HepG2 (cell line): ENCODE measurements at regions not wholly inside any gene's neighbourhood (a gene's known extent, or its start where the extent isn't known, plus 50 kb on each side); places are given as distances from the start of the nearest gene placed in this dataset.

ENCODE experiments used
- CBX1 ChIP-seq: IDR thresholded peaks from one replicate; pipeline ENCODE4 v1.6.1; 2016; ENCODE audit warnings: antibody characterized with exemption, low read depth
- ETV6 ChIP-seq: sonication (generic); formaldehyde crosslinking; conservative IDR thresholded peaks from 2 replicates; pipeline ENCODE4 v1.4.0; 2020; ENCODE audit warnings: missing genetic modification reagents
- EZH2 ChIP-seq: conservative IDR thresholded peaks from 2 replicates; pipeline ENCODE4 v1.6.1; 2012; ENCODE audit warnings: mild to moderate bottlenecking, low read depth, low read length, moderate library complexity
- GABPA ChIP-seq, 2 experiments: IDR thresholded peaks; 2 replicates each; pipeline ENCODE4 v1.6.1; 2011 to 2016; ENCODE audit warnings: low read depth in 2 of 2, low read length in 1 of 2, missing biosample characterization in 1 of 2, missing genetic modification characterization in 1 of 2
- PCBP2 ChIP-seq: fragments of 200-400 bp; formaldehyde crosslinking; optimal IDR thresholded peaks from 2 replicates; pipeline ENCODE3; 2018; ENCODE audit warnings: low read length, low read depth; ENCODE audit not compliant: poor library complexity, severe bottlenecking
- POLR2A ChIP-seq, 2 experiments: IDR thresholded peaks; 2 replicates each; pipeline ENCODE4 v1.6.1; 2011; ENCODE audit warnings: low read depth in 2 of 2, low read length in 2 of 2, mild to moderate bottlenecking in 1 of 2, moderate library complexity in 1 of 2; ENCODE audit not compliant: insufficient read depth in 1 of 2
- POLR2AphosphoS5 ChIP-seq: IDR thresholded peaks from 2 replicates; pipeline ENCODE4 v1.6.1; 2012; ENCODE audit warnings: low read depth, low read length
- SMC3 ChIP-seq: IDR thresholded peaks from 2 replicates; pipeline ENCODE4 v1.6.1; 2011; ENCODE audit warnings: low read length, improper control_type of control experiment
- SP1 ChIP-seq, 2 experiments: fragments of 450-650 bp in 1 of 2; sonication (generic) in 1 of 2; formaldehyde crosslinking in 1 of 2; IDR thresholded peaks; 2 replicates each; pipeline versions ENCODE4 v1.4.0 to v1.6.1; 2016 to 2020; ENCODE audit warnings: missing genetic modification reagents in 1 of 2
- ZNF672 ChIP-seq: sonication (generic); formaldehyde crosslinking; IDR thresholded peaks from 2 replicates; pipeline ENCODE4 v1.8.1; 2022; ENCODE audit warnings: missing genetic modification reagents
- TF ChIP-seq, protein P1 (sequence below): sonication (generic); formaldehyde crosslinking; IDR thresholded peaks from 2 replicates; pipeline ENCODE4 v1.5.0; 2020; ENCODE audit warnings: mild to moderate bottlenecking, missing genetic modification reagents, moderate library complexity
- TF ChIP-seq, protein P2 (sequence below): IDR thresholded peaks from 2 replicates; pipeline ENCODE4 v1.6.1; 2016
- TF ChIP-seq, protein P3 (sequence below): IDR thresholded peaks from 2 replicates; pipeline ENCODE4 v1.6.1; 2016; ENCODE audit warnings: mild to moderate bottlenecking, missing biosample characterization, missing genetic modification reagents

DNA sequence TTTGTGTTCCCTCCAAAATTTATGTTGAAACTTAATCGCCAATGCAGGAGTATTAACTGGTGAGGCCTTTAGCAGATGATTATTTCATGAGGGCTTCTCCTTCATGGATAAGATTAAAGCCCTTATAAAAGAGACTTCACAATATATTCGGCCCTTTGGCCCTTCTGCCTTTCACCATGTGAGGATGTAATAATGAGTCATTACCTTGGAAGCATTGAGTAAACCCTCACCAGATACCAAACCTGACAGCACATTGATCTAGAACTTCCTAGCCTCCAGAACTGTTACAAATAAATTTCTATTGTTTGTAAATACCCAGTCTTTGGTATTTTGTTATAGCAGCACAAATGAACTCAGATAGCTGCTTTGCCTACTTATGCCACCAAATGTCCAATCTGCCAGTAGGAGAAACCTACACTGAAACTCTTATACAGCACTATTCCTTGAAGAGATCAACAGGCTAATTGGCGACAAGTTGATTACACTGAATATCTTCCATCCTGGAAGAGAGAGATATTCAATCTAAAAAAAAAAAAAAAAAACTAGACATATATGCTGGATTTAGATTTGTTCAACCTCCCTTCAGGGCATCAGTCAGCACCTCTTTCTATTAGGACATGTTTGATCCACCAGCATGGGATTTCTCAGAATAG, 125.9 kb upstream of the COL5A2 start:
- TF ChIP-seq, protein P1, sequence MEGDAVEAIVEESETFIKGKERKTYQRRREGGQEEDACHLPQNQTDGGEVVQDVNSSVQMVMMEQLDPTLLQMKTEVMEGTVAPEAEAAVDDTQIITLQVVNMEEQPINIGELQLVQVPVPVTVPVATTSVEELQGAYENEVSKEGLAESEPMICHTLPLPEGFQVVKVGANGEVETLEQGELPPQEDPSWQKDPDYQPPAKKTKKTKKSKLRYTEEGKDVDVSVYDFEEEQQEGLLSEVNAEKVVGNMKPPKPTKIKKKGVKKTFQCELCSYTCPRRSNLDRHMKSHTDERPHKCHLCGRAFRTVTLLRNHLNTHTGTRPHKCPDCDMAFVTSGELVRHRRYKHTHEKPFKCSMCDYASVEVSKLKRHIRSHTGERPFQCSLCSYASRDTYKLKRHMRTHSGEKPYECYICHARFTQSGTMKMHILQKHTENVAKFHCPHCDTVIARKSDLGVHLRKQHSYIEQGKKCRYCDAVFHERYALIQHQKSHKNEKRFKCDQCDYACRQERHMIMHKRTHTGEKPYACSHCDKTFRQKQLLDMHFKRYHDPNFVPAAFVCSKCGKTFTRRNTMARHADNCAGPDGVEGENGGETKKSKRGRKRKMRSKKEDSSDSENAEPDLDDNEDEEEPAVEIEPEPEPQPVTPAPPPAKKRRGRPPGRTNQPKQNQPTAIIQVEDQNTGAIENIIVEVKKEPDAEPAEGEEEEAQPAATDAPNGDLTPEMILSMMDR (CRISPR knock-in tag): no peak
- TF ChIP-seq POLR2A (IDR thresholded peaks at IDR 0.05; ENCODE audit: insufficient read depth in 1 of 2, low read depth in 2 of 2, low read length in 2 of 2) (no peak), POLR2AphosphoS5 (no peak), PCBP2 (no peak), SMC3 (no peak), ZNF672 (no peak), EZH2 (no peak), GABPA (IDR thresholded peaks at IDR 0.05; ENCODE audit: low read depth, low read length) (no peak), GABPA (CRISPR knock-in tag; IDR thresholded peaks at IDR 0.05; ENCODE audit: low read depth) (no peak), CBX1 (no peak), ETV6 (CRISPR knock-in tag) (no peak), SP1 (IDR thresholded peaks at IDR 0.05) (no peak), SP1 (CRISPR knock-in tag; IDR thresholded peaks at IDR 0.05) (no peak)
- TF ChIP-seq, protein P2, sequence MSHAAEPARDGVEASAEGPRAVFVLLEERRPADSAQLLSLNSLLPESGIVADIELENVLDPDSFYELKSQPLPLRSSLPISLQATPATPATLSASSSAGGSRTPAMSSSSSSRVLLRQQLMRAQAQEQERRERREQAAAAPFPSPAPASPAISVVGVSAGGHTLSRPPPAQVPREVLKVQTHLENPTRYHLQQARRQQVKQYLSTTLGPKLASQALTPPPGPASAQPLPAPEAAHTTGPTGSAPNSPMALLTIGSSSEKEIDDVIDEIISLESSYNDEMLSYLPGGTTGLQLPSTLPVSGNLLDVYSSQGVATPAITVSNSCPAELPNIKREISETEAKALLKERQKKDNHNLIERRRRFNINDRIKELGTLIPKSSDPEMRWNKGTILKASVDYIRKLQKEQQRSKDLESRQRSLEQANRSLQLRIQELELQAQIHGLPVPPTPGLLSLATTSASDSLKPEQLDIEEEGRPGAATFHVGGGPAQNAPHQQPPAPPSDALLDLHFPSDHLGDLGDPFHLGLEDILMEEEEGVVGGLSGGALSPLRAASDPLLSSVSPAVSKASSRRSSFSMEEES (CRISPR knock-in tag): no peak
- TF ChIP-seq, protein P3, sequence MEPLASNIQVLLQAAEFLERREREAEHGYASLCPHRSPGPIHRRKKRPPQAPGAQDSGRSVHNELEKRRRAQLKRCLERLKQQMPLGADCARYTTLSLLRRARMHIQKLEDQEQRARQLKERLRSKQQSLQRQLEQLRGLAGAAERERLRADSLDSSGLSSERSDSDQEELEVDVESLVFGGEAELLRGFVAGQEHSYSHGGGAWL: no peak
